Uterus (tissue), 2 donors: ENCODE measurements at regions not wholly inside any gene's neighbourhood (a gene's known extent, or its start where the extent isn't known, plus 50 kb on each side); places are given as distances from the start of the nearest gene placed in this dataset.

Source experiments
- POLR2A ChIP-seq, 2 donors: fragments of 450-650 bp; IDR thresholded peaks; one replicate each; pipeline ENCODE4 v1.6.1; 2016; ENCODE audit warnings: antibody characterized with exemption in 2 of 2, mild to moderate bottlenecking in 1 of 2, moderate library complexity in 1 of 2
- TF ChIP-seq, protein P1 (sequence below), 4 experiments: fragments of 200-600 bp in 2 of 4; fragments of 450-650 bp in 2 of 4; sonication (generic) in 2 of 4; IDR thresholded peaks; one replicate each; pipeline ENCODE4 v1.5.1; 2016 to 2019; ENCODE audit warnings: antibody characterized with exemption in 4 of 4, mild to moderate bottlenecking in 2 of 4, moderate library complexity in 1 of 4

DNA sequence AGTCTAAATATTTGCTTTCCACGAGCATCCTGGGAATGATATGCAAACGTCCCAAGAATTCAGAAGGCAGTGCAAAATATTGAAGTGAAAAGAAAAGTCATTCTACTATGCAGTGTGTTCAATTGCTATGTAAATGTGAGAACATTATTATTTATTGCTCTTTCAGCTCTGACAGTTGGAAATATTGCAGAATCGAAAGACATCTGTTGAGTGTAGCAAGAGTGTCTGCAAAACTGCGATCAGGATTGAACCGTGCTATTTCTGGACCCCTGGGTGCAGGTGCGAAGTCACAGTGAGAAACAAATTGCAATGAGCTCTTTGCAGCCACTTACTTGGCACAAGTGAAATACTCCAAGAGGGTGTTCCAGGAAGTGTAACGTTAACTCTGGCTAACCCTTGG, 566.4 kb downstream of the AJAP1 start:
- TF ChIP-seq, protein P1, sequence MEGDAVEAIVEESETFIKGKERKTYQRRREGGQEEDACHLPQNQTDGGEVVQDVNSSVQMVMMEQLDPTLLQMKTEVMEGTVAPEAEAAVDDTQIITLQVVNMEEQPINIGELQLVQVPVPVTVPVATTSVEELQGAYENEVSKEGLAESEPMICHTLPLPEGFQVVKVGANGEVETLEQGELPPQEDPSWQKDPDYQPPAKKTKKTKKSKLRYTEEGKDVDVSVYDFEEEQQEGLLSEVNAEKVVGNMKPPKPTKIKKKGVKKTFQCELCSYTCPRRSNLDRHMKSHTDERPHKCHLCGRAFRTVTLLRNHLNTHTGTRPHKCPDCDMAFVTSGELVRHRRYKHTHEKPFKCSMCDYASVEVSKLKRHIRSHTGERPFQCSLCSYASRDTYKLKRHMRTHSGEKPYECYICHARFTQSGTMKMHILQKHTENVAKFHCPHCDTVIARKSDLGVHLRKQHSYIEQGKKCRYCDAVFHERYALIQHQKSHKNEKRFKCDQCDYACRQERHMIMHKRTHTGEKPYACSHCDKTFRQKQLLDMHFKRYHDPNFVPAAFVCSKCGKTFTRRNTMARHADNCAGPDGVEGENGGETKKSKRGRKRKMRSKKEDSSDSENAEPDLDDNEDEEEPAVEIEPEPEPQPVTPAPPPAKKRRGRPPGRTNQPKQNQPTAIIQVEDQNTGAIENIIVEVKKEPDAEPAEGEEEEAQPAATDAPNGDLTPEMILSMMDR (IDR thresholded peaks at IDR 0.05), result no peak
- TF ChIP-seq POLR2A (IDR thresholded peaks at IDR 0.05), result no peak
